Neural progenitor cell (in vitro differentiated cells): ENCODE measurements at regions not wholly inside any gene's neighbourhood (a gene's known extent, or its start where the extent isn't known, plus 50 kb on each side); places are given as distances from the start of the nearest gene placed in this dataset.
"Not testable (repeated sequence)": the region's sequence is repeated elsewhere in the genome, so short reads cannot be mapped to it uniquely, and the experiment has no call there.

Experiments
- DNase-seq: peaks from one replicate; pipeline ENCODE4 v3.0.0-alpha.2; 2016; ENCODE audit warnings: low spot score
- H2AFZ ChIP-seq: fragments of 200-600 bp; sonication (generic); replicated peaks from 2 replicates; pipeline ENCODE4 v1.6.1; 2016; ENCODE audit warnings: antibody characterized with exemption
- H3F3A ChIP-seq: fragments of 200-600 bp; sonication (generic); 2 replicates; pipeline ENCODE4 v1.6.1; 2016; ENCODE audit warnings: antibody characterized with exemption, low read depth
- H3K27ac ChIP-seq: fragments of 200-600 bp; sonication (generic); 2 replicates; pipeline ENCODE4 v1.5.1; 2016; ENCODE audit warnings: mild to moderate bottlenecking
- H3K27me3 ChIP-seq: fragments of 200-600 bp; sonication (generic); 2 replicates; pipeline ENCODE4 v1.6.1; 2016; ENCODE audit warnings: mild to moderate bottlenecking, moderate library complexity
- H3K36me3 ChIP-seq: fragments of 200-600 bp; sonication (generic); 2 replicates; pipeline ENCODE4 v1.5.1; 2016
- H3K4me1 ChIP-seq: fragments of 200-600 bp; sonication (generic); 2 replicates; pipeline ENCODE4 v1.6.1; 2016; ENCODE audit warnings: mixed run types
- H3K4me2 ChIP-seq: fragments of 200-600 bp; sonication (generic); 2 replicates; pipeline ENCODE4 v1.6.1; 2016
- H3K4me3 ChIP-seq: fragments of 200-600 bp; sonication (generic); 2 replicates; pipeline ENCODE4 v1.5.1; 2016
- H3K79me2 ChIP-seq: fragments of 200-600 bp; sonication (generic); 2 replicates; pipeline ENCODE4 v1.6.1; 2016; ENCODE audit warnings: low read depth
- H3K9ac ChIP-seq: fragments of 200-600 bp; sonication (generic); 2 replicates; pipeline ENCODE4 v1.6.1; 2016
- H3K9me3 ChIP-seq: fragments of 200-600 bp; sonication (generic); 2 replicates; pipeline ENCODE4 v1.5.1; 2016; ENCODE audit warnings: low read depth
- H4K20me1 ChIP-seq: fragments of 200-600 bp; sonication (generic); 2 replicates; pipeline ENCODE4 v1.6.1; 2016; ENCODE audit warnings: low read depth
- H3K27ac Mint-ChIP-seq: 3 replicates; pipeline ENCODE4 v1.8.0; 2021; ENCODE audit warnings: mixed read lengths
- H3K27me3 Mint-ChIP-seq: 2 replicates; pipeline ENCODE4 v1.8.0; 2022; ENCODE audit warnings: low read depth, mild to moderate bottlenecking, inconsistent platforms, moderate library complexity, mixed read lengths; ENCODE audit not compliant: insufficient read depth
- H3K36me3 Mint-ChIP-seq: 3 replicates; pipeline ENCODE4 v1.8.0; 2021; ENCODE audit warnings: mixed read lengths
- H3K4me1 Mint-ChIP-seq: 3 replicates; pipeline ENCODE4 v1.8.0; 2021; ENCODE audit warnings: mixed read lengths
- H3K4me3 Mint-ChIP-seq: 3 replicates; pipeline ENCODE4 v1.8.0; 2021; ENCODE audit warnings: mild to moderate bottlenecking, moderate library complexity, mixed read lengths
- H3K9me3 Mint-ChIP-seq: 3 replicates; pipeline ENCODE4 v1.8.0; 2020; ENCODE audit warnings: mixed read lengths
- EZH2 ChIP-seq: fragments of 200-600 bp; sonication (generic); IDR thresholded peaks from 2 replicates; pipeline ENCODE4 v1.6.1; 2017; ENCODE audit warnings: antibody characterized with exemption, mild to moderate bottlenecking, moderate library complexity
- EZH2phosphoT487 ChIP-seq: fragments of 200-600 bp; sonication (generic); IDR thresholded peaks from 2 replicates; pipeline ENCODE4 v1.6.1; 2017; ENCODE audit warnings: antibody characterized with exemption
- TF ChIP-seq, protein P1 (sequence below): fragments of 200-600 bp; sonication (generic); IDR thresholded peaks from 2 replicates; pipeline ENCODE4 v1.5.1; 2017; ENCODE audit warnings: antibody characterized with exemption, mild to moderate bottlenecking

DNA sequence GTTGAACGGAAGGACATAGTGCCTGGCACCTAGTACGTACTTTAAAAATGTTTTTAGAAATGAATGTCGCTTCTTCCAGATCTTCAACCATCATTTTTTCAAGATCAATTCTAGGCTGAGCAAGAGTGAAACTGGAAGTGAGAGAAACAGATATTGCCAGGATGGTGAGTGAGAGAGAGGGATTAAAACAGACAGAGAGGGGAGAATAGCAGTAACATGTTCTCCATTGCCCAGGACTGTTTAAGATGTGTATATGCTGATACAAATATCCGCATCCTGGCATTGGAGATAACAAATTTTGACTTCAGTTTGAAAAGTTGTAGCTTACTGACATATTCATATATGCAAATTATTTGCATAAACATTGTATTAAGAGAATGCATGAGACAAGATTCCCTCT is 1156.1 kb downstream of the TBL1XR1 start:
- H3K36me3 Mint-ChIP-seq = no peaks in the 10 kb centered on the region
- H3K9ac ChIP-seq = no peak overlapping the region

DNA sequence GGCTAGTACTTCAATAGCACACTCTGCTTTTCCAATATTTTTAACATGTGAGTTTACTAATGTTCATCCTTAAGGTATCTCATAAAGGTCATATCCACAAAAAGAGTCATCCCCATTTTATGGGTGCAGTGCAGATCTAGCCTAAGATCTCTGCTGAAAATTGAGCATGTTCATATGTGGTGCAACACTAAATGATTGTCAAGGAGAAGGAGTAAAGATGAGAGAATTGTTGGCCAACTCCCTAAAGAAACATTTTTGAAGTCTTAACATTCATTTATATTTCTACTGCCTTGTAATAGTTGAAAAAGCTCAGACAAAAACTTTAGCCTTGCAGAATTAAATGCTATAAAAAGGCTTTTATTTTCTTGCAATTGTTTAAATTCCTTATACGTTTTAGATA is 1159.6 kb downstream of the TBL1XR1 start:
- DNase-seq = no peak
- H3K4me3 Mint-ChIP-seq = no peak overlapping the region
- H3K36me3 Mint-ChIP-seq = no peaks in the 10 kb centered on the region
- Histone ChIP-seq H2AFZ (no peak overlapping the region), H3K9ac (no peak overlapping the region), H3K4me3 (no peak overlapping the region), H3K79me2 (no peaks in the 10 kb centered on the region), H3F3A (no peaks in the 10 kb centered on the region), H3K4me2 (no peak overlapping the region), H3K4me1 (no peaks in the 10 kb centered on the region), H3K27me3 (no peaks in the 10 kb centered on the region), H3K9me3 (no peaks in the 10 kb centered on the region), H3K27ac (no peak overlapping the region), H4K20me1 (no peaks in the 10 kb centered on the region), H3K36me3 (no peaks in the 10 kb centered on the region)
- no peak overlapping the region for H3K27ac Mint-ChIP-seq
- peaks cover 3% of the 10 kb centered on the region for H3K9me3 Mint-ChIP-seq
- TF ChIP-seq, protein P1, sequence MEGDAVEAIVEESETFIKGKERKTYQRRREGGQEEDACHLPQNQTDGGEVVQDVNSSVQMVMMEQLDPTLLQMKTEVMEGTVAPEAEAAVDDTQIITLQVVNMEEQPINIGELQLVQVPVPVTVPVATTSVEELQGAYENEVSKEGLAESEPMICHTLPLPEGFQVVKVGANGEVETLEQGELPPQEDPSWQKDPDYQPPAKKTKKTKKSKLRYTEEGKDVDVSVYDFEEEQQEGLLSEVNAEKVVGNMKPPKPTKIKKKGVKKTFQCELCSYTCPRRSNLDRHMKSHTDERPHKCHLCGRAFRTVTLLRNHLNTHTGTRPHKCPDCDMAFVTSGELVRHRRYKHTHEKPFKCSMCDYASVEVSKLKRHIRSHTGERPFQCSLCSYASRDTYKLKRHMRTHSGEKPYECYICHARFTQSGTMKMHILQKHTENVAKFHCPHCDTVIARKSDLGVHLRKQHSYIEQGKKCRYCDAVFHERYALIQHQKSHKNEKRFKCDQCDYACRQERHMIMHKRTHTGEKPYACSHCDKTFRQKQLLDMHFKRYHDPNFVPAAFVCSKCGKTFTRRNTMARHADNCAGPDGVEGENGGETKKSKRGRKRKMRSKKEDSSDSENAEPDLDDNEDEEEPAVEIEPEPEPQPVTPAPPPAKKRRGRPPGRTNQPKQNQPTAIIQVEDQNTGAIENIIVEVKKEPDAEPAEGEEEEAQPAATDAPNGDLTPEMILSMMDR = no peak
- TF ChIP-seq EZH2 = no peak
- TF ChIP-seq EZH2phosphoT487 = no peak
- H3K4me1 Mint-ChIP-seq = no peaks in the 10 kb centered on the region
- H3K27me3 Mint-ChIP-seq = no peaks in the 10 kb centered on the region

More for the DNA sequence above, 1156.1 kb downstream of the TBL1XR1 start:
- H2AFZ ChIP-seq = no peak overlapping the region
- H3K9me3 ChIP-seq = no peaks in the 10 kb centered on the region
- TF ChIP-seq EZH2 = no peak
- TF ChIP-seq, protein P1 = no peak
- TF ChIP-seq EZH2phosphoT487 = no peak
- H3K4me1 Mint-ChIP-seq = no peaks in the 10 kb centered on the region
- no peaks in the 10 kb centered on the region for H3K79me2 ChIP-seq
- H3K27ac ChIP-seq = no peak overlapping the region
- H3F3A ChIP-seq = no peaks in the 10 kb centered on the region
- H3K36me3 ChIP-seq = no peaks in the 10 kb centered on the region
- DNase-seq = no peak
- no peak overlapping the region for H3K4me3 Mint-ChIP-seq
- H3K27me3 Mint-ChIP-seq = no peaks in the 10 kb centered on the region
- no peak overlapping the region for H3K4me2 ChIP-seq
- no peaks in the 10 kb centered on the region for H4K20me1 ChIP-seq
- no peaks in the 10 kb centered on the region for H3K4me1 ChIP-seq
- H3K27me3 ChIP-seq = no peaks in the 10 kb centered on the region
- H3K9me3 Mint-ChIP-seq = no peaks in the 10 kb centered on the region
- no peak overlapping the region for H3K27ac Mint-ChIP-seq
- H3K4me3 ChIP-seq = no peak overlapping the region

DNA sequence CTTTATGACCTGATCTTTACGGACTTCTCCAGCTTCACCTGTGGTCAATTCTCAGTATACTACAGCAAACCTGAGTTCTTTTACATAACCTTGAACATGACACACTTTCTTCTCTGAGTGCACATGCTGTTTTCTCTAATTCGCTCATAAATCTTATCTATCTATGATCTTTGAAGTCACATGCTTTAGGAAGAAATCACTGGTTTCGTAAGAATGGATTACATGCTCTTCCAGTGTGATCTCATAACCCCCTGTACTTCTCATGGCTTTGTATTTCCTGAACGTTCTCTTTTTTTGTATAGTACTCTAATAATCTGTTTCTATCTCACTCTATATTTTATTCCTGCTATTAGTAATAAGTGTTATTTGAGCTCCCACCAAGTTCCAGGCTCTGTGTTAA is 1165.2 kb downstream of the TBL1XR1 start:
- TF ChIP-seq, protein P1 = no peak
- TF ChIP-seq EZH2phosphoT487 = no peak
- TF ChIP-seq EZH2 = no peak
- Histone ChIP-seq H2AFZ (no peak overlapping the region), H3K4me3 (no peak overlapping the region), H3K36me3 (no peaks in the 10 kb centered on the region), H3K27me3 (no peaks in the 10 kb centered on the region), H3K79me2 (no peaks in the 10 kb centered on the region), H3K27ac (no peak overlapping the region), H4K20me1 (no peaks in the 10 kb centered on the region), H3K4me1 (no peaks in the 10 kb centered on the region), H3K9me3 (no peaks in the 10 kb centered on the region), H3K4me2 (no peak overlapping the region), H3F3A (no peaks in the 10 kb centered on the region), H3K9ac (no peak overlapping the region)
- Mint-ChIP-seq H3K36me3 (no peaks in the 10 kb centered on the region), H3K9me3 (peaks cover 3% of the 10 kb centered on the region), H3K27me3 (no peaks in the 10 kb centered on the region), H3K4me3 (no peak overlapping the region), H3K27ac (no peak overlapping the region), H3K4me1 (no peaks in the 10 kb centered on the region)
- DNase-seq = no peak

DNA sequence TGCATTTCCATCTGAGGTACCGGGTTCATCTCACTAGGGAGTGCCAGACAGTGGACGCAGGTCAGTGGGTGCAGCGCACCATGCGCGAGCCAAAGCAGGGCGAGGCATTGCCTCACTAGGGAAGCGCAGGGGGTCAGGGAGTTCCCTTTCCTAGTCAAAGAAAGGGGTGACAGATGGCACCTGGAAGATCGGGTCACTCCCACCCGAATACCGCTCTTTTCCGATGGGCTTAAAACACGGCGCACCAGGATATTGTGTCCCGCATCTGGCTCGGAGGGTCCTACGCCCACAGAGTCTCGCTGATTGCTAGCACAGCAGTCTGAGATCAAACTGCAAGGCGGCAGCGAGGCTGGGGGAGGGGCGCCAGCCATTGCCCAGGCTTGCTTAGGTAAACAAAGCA is 1157.1 kb downstream of the NAALADL2 start:
- H3K27me3 ChIP-seq, H3K27ac ChIP-seq, H3K9ac ChIP-seq, H4K20me1 ChIP-seq, H3K36me3 ChIP-seq, H3K4me1 Mint-ChIP-seq, H3K9me3 ChIP-seq, H3K4me2 ChIP-seq, H3F3A ChIP-seq, H3K36me3 Mint-ChIP-seq, H3K4me3 ChIP-seq, H3K79me2 ChIP-seq, H3K27ac Mint-ChIP-seq, H3K4me1 ChIP-seq, H3K4me3 Mint-ChIP-seq, H3K27me3 Mint-ChIP-seq, DNase-seq: not testable (repeated sequence)
- H3K9me3 Mint-ChIP-seq = peaks cover 17% of the 10 kb centered on the region
- H2AFZ ChIP-seq = peak overlapping the region; percentile 63

DNA sequence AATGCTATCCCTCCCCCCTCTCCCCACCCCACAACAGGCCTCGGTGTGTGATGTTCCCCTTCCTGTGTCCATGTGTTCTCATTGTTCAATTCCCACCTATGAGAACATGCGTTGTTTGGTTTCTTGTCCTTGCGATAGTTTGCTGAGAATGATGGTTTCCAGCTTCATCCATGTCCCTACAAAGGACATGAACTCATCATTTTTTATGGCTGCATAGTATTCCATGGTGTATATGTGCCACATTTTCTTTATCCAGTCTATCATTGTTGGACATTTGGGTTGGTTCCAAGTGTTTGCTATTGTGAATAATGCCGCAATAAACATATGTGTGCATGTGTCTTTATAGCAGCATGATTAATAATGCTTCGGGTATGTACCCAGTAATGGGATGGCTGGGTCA is 1156.1 kb downstream of the NAALADL2 start:
- H3K4me1 Mint-ChIP-seq, H3K4me1 ChIP-seq, H3K36me3 Mint-ChIP-seq, H3K27ac ChIP-seq, H2AFZ ChIP-seq, H3K9ac ChIP-seq, H3K27ac Mint-ChIP-seq, H3K4me3 ChIP-seq, H3F3A ChIP-seq, H3K9me3 ChIP-seq, H3K27me3 Mint-ChIP-seq, H3K79me2 ChIP-seq, H4K20me1 ChIP-seq, H3K4me2 ChIP-seq, H3K27me3 ChIP-seq, DNase-seq, H3K36me3 ChIP-seq, H3K4me3 Mint-ChIP-seq: not testable (repeated sequence)
- peaks cover 17% of the 10 kb centered on the region for H3K9me3 Mint-ChIP-seq
